ENCODE measurements at regions not wholly inside any gene's neighbourhood (a gene's known extent, or its start where the extent isn't known, plus 50 kb on each side); places are given as distances from the start of the nearest gene placed in this dataset.

GRCh38 chr6:1238040-1238439, 73.9 kb upstream of the FOXQ1 start:
- TF ChIP-seq POLR2A (IDR thresholded peaks at IDR 0.05) (no peak), EP300 (IDR thresholded peaks at IDR 0.05) (no peak)
- TF ChIP-seq, protein P1, sequence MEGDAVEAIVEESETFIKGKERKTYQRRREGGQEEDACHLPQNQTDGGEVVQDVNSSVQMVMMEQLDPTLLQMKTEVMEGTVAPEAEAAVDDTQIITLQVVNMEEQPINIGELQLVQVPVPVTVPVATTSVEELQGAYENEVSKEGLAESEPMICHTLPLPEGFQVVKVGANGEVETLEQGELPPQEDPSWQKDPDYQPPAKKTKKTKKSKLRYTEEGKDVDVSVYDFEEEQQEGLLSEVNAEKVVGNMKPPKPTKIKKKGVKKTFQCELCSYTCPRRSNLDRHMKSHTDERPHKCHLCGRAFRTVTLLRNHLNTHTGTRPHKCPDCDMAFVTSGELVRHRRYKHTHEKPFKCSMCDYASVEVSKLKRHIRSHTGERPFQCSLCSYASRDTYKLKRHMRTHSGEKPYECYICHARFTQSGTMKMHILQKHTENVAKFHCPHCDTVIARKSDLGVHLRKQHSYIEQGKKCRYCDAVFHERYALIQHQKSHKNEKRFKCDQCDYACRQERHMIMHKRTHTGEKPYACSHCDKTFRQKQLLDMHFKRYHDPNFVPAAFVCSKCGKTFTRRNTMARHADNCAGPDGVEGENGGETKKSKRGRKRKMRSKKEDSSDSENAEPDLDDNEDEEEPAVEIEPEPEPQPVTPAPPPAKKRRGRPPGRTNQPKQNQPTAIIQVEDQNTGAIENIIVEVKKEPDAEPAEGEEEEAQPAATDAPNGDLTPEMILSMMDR (IDR thresholded peaks at IDR 0.05): no peak

Data from ovary (tissue), 3 donors.